ENCODE measurements at regions not wholly inside any gene's neighbourhood (a gene's known extent, or its start where the extent isn't known, plus 50 kb on each side); places are given as distances from the start of the nearest gene placed in this dataset.

GRCh38 chr20:61163031-61163430 is 89.0 kb upstream of the CDH4 start:
- no peak overlapping the region for H3K27ac ChIP-seq (ENCODE audit: low read depth in 1 of 2, low read length in 1 of 2)
- no peaks in the 10 kb centered on the region for H3K36me3 ChIP-seq (ENCODE audit: control insufficient read depth in 2 of 2, insufficient read depth in 2 of 2, low read length in 1 of 2)
- WGBS, result 84% methylated on average over 7 of the region's 7 CpGs
- no peaks in the 10 kb centered on the region for H3K4me1 ChIP-seq (ENCODE audit: control insufficient read depth in 2 of 2, insufficient read depth in 2 of 2, low read length in 2 of 2)
- H3K9me3 ChIP-seq (ENCODE audit: control insufficient read depth in 2 of 2, insufficient read depth in 1 of 2, low read length in 1 of 2), result no peaks in the 10 kb centered on the region
- no peak for DNase-seq (ENCODE audit: low read depth in 6 of 9, low spot score in 9 of 9)
- no peaks in the 10 kb centered on the region for H3K27me3 ChIP-seq (ENCODE audit: control insufficient read depth in 2 of 2, insufficient read depth in 1 of 2, low read length in 1 of 2)
- H3K4me3 ChIP-seq (ENCODE audit: low read length in 2 of 2), result no peak overlapping the region

- no peak overlapping the region for H3K27ac ChIP-seq (ENCODE audit: low read depth in 1 of 2, low read length in 1 of 2)
- no peak overlapping the region for H3K4me3 ChIP-seq (ENCODE audit: low read length in 2 of 2)
- H3K9me3 ChIP-seq (ENCODE audit: control insufficient read depth in 2 of 2, insufficient read depth in 1 of 2, low read length in 1 of 2), result no peaks in the 10 kb centered on the region
- no peaks in the 10 kb centered on the region for H3K36me3 ChIP-seq (ENCODE audit: control insufficient read depth in 2 of 2, insufficient read depth in 2 of 2, low read length in 1 of 2)
- WGBS, result 89% methylated on average over 3 of the region's 3 CpGs
- DNase-seq (ENCODE audit: low read depth in 6 of 9, low spot score in 9 of 9), result no peak
- no peaks in the 10 kb centered on the region for H3K4me1 ChIP-seq (ENCODE audit: control insufficient read depth in 2 of 2, insufficient read depth in 2 of 2, low read length in 2 of 2)
- no peaks in the 10 kb centered on the region for H3K27me3 ChIP-seq (ENCODE audit: control insufficient read depth in 2 of 2, insufficient read depth in 1 of 2, low read length in 1 of 2)
These were observed 85.7 kb upstream of the CDH4 start for GRCh38 chr20:61166324-61166723.

DNA sequence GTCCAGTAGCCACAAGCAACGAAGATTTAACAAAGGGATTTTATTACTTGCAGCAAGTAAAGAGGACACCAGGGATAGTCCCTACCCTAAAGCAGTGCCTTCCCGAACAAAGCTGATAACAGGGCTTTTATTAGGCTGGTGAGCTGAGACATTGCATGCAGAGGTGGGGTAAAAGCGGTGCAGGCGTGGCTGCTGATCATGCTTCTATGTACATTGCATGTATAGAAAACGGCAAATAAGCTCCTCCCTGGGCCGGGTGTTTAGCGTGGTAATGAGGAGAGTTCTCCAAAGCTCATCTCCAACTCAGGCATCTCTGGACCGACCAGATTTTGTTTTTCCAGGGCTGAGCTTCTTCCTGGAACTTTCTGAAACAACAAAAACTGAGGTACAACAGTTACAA is 83.5 kb upstream of the CDH4 start:
- no peak for DNase-seq (ENCODE audit: low read depth in 6 of 9, low spot score in 9 of 9)
- WGBS, result 75% methylated on average over 8 of the region's 8 CpGs
- H3K27ac ChIP-seq (ENCODE audit: low read depth in 1 of 2, low read length in 1 of 2), result no peak overlapping the region

DNA sequence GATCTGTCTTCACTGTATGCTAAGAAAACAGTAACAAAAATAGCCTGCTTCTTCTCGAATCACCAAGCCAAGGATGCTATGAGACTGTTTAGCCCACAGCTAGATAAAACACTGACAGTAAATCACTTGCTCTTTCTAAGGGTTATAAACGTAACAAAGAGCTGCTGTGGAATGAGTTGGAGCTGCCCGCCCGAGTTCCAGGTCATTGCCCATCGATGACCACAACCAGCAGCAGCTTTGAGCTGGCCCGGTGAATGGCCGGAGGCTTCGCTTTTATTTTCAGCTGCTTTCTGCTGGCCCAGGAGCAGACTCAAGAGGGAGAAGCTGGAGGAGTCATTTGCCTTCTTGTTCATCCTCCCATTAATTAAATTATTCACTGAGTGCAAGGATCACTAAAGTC is 82.2 kb upstream of the CDH4 start:
- WGBS, result 62% methylated on average over 8 of the region's 8 CpGs
- Histone ChIP-seq H3K27ac (ENCODE audit: low read depth in 1 of 2, low read length in 1 of 2) (no peak overlapping the region), H3K36me3 (ENCODE audit: control insufficient read depth in 2 of 2, insufficient read depth in 2 of 2, low read length in 1 of 2) (no peaks in the 10 kb centered on the region), H3K9me3 (ENCODE audit: control insufficient read depth in 2 of 2, insufficient read depth in 1 of 2, low read length in 1 of 2) (no peaks in the 10 kb centered on the region), H3K4me1 (ENCODE audit: control insufficient read depth in 2 of 2, insufficient read depth in 2 of 2, low read length in 2 of 2) (no peaks in the 10 kb centered on the region), H3K27me3 (ENCODE audit: control insufficient read depth in 2 of 2, insufficient read depth in 1 of 2, low read length in 1 of 2) (no peaks in the 10 kb centered on the region), H3K4me3 (ENCODE audit: low read length in 2 of 2) (no peak overlapping the region)
- DNase-seq (ENCODE audit: low read depth in 6 of 9, low spot score in 9 of 9), result no peak

More for the DNA sequence above, 83.5 kb upstream of the CDH4 start:
- Histone ChIP-seq H3K36me3 (ENCODE audit: control insufficient read depth in 2 of 2, insufficient read depth in 2 of 2, low read length in 1 of 2) (no peaks in the 10 kb centered on the region), H3K9me3 (ENCODE audit: control insufficient read depth in 2 of 2, insufficient read depth in 1 of 2, low read length in 1 of 2) (no peaks in the 10 kb centered on the region), H3K4me3 (ENCODE audit: low read length in 2 of 2) (no peak overlapping the region), H3K27me3 (ENCODE audit: control insufficient read depth in 2 of 2, insufficient read depth in 1 of 2, low read length in 1 of 2) (no peaks in the 10 kb centered on the region), H3K4me1 (ENCODE audit: control insufficient read depth in 2 of 2, insufficient read depth in 2 of 2, low read length in 2 of 2) (no peaks in the 10 kb centered on the region)

- H3K4me3 ChIP-seq (ENCODE audit: low read length in 2 of 2), result no peak overlapping the region
- H3K27ac ChIP-seq (ENCODE audit: low read depth in 1 of 2, low read length in 1 of 2), result no peak overlapping the region
- no peak for DNase-seq (ENCODE audit: low read depth in 6 of 9, low spot score in 9 of 9)
- H3K27me3 ChIP-seq (ENCODE audit: control insufficient read depth in 2 of 2, insufficient read depth in 1 of 2, low read length in 1 of 2), result no peaks in the 10 kb centered on the region
- H3K4me1 ChIP-seq (ENCODE audit: control insufficient read depth in 2 of 2, insufficient read depth in 2 of 2, low read length in 2 of 2), result no peaks in the 10 kb centered on the region
- no peaks in the 10 kb centered on the region for H3K9me3 ChIP-seq (ENCODE audit: control insufficient read depth in 2 of 2, insufficient read depth in 1 of 2, low read length in 1 of 2)
- WGBS, result 56% methylated on average over 11 of the region's 11 CpGs
- no peaks in the 10 kb centered on the region for H3K36me3 ChIP-seq (ENCODE audit: control insufficient read depth in 2 of 2, insufficient read depth in 2 of 2, low read length in 1 of 2)
These were observed 81.4 kb upstream of the CDH4 start for GRCh38 chr20:61170496-61171320.

DNA sequence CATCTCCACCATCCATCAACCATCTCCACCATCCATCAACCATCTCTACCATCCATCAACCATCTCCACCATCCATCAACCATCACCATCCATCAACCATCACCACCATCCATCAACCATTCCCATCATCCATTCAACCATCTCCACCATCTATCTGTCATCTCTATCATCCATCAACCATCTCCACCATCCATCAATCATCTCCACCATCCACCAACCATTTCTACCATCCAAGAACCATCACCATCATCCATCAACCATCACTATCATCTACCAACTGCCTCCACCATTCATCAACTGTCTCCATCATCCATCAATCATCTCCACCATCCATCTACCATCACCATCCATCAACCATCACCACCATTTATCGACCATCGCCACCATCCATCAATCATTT is 78.8 kb upstream of the CDH4 start:
- Histone ChIP-seq H3K27me3 (ENCODE audit: control insufficient read depth in 2 of 2, insufficient read depth in 1 of 2, low read length in 1 of 2) (no peaks in the 10 kb centered on the region), H3K9me3 (ENCODE audit: control insufficient read depth in 2 of 2, insufficient read depth in 1 of 2, low read length in 1 of 2) (no peaks in the 10 kb centered on the region), H3K27ac (ENCODE audit: low read depth in 1 of 2, low read length in 1 of 2) (no peak overlapping the region), H3K4me3 (ENCODE audit: low read length in 2 of 2) (no peak overlapping the region), H3K4me1 (ENCODE audit: control insufficient read depth in 2 of 2, insufficient read depth in 2 of 2, low read length in 2 of 2) (no peaks in the 10 kb centered on the region), H3K36me3 (ENCODE audit: control insufficient read depth in 2 of 2, insufficient read depth in 2 of 2, low read length in 1 of 2) (no peaks in the 10 kb centered on the region)
- no peak for DNase-seq (ENCODE audit: low read depth in 6 of 9, low spot score in 9 of 9)
- 97% methylated on average over 2 of the region's 2 CpGs for WGBS

DNA sequence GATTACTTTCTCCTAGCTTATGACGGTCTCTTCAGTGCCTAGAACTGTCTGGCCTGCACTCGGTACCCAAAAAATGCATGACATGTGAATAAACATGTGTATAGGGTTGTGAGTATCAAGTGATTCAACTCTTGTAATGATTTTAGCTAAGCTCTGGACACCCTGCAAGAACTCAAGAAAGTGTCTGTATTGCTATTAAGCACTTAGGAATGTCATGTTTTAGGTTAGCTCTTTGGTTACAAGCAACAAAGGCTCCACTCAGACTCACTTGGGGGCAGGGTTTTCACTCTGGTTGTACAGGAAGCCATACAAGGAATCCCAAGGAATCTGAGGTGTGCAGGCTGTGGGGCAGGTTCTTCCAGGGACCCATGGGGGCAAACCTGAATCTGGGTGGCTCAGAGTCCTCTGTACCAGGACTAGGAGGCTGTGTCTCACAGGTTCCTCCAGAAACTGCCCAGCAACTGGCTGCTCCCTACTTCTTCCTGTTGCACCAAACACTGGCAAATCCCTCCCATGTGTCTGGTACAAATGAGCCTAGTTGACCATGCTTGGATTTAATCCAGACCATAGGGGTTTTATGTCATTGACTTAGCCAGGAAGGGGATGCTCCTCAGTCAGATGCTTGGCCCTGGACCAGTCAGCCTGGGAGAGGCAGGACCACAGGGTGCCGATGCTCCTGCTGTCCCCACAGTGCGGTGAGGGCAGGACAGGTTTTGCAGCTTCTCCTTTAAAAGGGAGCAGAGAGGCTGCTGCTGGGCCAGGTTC is 77.9 kb upstream of the CDH4 start:
- no peak for DNase-seq (ENCODE audit: low read depth in 6 of 9, low spot score in 9 of 9)

DNA sequence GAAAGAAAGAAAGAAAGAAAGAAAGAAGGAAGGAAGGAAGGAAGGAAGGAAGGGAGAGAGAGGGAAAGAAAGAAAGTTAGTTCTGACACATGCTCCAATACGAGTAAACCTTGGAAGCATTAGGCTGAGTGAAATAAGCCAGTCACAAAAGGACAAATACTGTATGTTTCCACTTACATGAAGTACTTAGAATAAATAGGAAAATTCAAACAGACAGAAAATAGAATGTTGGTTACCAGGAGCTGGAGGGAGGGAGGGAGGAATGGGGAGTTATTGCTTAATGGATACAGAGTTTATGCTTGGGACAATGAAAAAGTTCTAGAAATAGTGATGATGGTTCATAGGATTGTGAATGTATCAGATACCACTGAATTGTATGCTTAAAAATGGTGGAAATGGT is 75.2 kb upstream of the CDH4 start:
- H3K9me3 ChIP-seq (ENCODE audit: control insufficient read depth in 2 of 2, insufficient read depth in 1 of 2, low read length in 1 of 2), result no peaks in the 10 kb centered on the region
- H3K27me3 ChIP-seq (ENCODE audit: control insufficient read depth in 2 of 2, insufficient read depth in 1 of 2, low read length in 1 of 2), result no peaks in the 10 kb centered on the region
- DNase-seq (ENCODE audit: low read depth in 6 of 9, low spot score in 9 of 9), result no peak
- no peaks in the 10 kb centered on the region for H3K36me3 ChIP-seq (ENCODE audit: control insufficient read depth in 2 of 2, insufficient read depth in 2 of 2, low read length in 1 of 2)
- WGBS, result 88% methylated on average over 1 of the region's 1 CpG
- no peak overlapping the region for H3K4me3 ChIP-seq (ENCODE audit: low read length in 2 of 2)
- H3K27ac ChIP-seq (ENCODE audit: low read depth in 1 of 2, low read length in 1 of 2), result no peak overlapping the region
- no peaks in the 10 kb centered on the region for H3K4me1 ChIP-seq (ENCODE audit: control insufficient read depth in 2 of 2, insufficient read depth in 2 of 2, low read length in 2 of 2)

More for the DNA sequence above, 77.9 kb upstream of the CDH4 start:
- Histone ChIP-seq H3K36me3 (ENCODE audit: control insufficient read depth in 2 of 2, insufficient read depth in 2 of 2, low read length in 1 of 2) (no peaks in the 10 kb centered on the region), H3K4me1 (ENCODE audit: control insufficient read depth in 2 of 2, insufficient read depth in 2 of 2, low read length in 2 of 2) (no peaks in the 10 kb centered on the region), H3K4me3 (ENCODE audit: low read length in 2 of 2) (no peak overlapping the region), H3K27me3 (ENCODE audit: control insufficient read depth in 2 of 2, insufficient read depth in 1 of 2, low read length in 1 of 2) (no peaks in the 10 kb centered on the region), H3K9me3 (ENCODE audit: control insufficient read depth in 2 of 2, insufficient read depth in 1 of 2, low read length in 1 of 2) (no peaks in the 10 kb centered on the region), H3K27ac (ENCODE audit: low read depth in 1 of 2, low read length in 1 of 2) (no peak overlapping the region)
- WGBS, result 83% methylated on average over 4 of the region's 4 CpGs

DNA sequence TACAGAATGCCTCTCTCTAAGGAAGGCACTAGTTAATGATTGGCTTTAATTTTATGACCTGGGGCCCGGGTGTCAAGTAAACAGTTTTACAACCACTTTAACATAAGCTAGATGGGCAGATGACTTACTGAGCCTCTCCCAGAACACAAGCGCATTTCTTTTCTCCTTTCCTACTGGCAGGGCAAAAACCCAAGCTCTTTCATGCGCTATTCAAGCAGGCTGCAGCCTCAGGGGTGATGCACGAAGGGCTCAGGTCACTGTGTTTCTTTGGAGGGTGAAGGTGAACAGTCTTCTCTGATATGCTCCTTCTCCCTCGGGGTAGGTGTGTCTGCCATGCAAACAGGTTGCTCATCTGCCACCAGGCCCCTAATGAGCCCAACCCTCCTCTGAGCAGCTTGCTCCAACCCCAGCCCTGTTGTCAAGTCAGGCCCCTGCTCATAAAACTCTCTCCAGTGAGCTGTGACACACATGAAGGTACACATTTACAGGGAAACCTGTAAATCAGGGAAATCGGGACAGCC is 73.5 kb upstream of the CDH4 start:
- no peaks in the 10 kb centered on the region for H3K27me3 ChIP-seq (ENCODE audit: control insufficient read depth in 2 of 2, insufficient read depth in 1 of 2, low read length in 1 of 2)
- no peak overlapping the region for H3K4me3 ChIP-seq (ENCODE audit: low read length in 2 of 2)
- no peaks in the 10 kb centered on the region for H3K4me1 ChIP-seq (ENCODE audit: control insufficient read depth in 2 of 2, insufficient read depth in 2 of 2, low read length in 2 of 2)
- 43% methylated on average over 6 of the region's 6 CpGs for WGBS
- no peak for DNase-seq (ENCODE audit: low read depth in 6 of 9, low spot score in 9 of 9)
- no peaks in the 10 kb centered on the region for H3K9me3 ChIP-seq (ENCODE audit: control insufficient read depth in 2 of 2, insufficient read depth in 1 of 2, low read length in 1 of 2)
- H3K36me3 ChIP-seq (ENCODE audit: control insufficient read depth in 2 of 2, insufficient read depth in 2 of 2, low read length in 1 of 2), result no peaks in the 10 kb centered on the region
- H3K27ac ChIP-seq (ENCODE audit: low read depth in 1 of 2, low read length in 1 of 2), result no peak overlapping the region

All from thymus (tissue), 11 donors.